Esophagus muscularis mucosa (tissue), 4 donors: ENCODE measurements at regions not wholly inside any gene's neighbourhood (a gene's known extent, or its start where the extent isn't known, plus 50 kb on each side); places are given as distances from the start of the nearest gene placed in this dataset.

Source experiments
- CTCF ChIP-seq, 3 experiments: fragments of 200-600 bp in 2 of 3; fragments of 450-650 bp in 1 of 3; sonication (generic) in 2 of 3; IDR thresholded peaks; one replicate each; pipeline ENCODE4 v1.5.1; 2017 to 2019; ENCODE audit warnings: antibody characterized with exemption in 3 of 3, mild to moderate bottlenecking in 2 of 3, moderate library complexity in 1 of 3
- EP300 ChIP-seq: sonication (generic); formaldehyde crosslinking; IDR thresholded peaks from one replicate; pipeline ENCODE4 v1.6.1; 2017; ENCODE audit warnings: antibody characterized with exemption
- POLR2AphosphoS5 ChIP-seq, 2 donors: sonication (generic); formaldehyde crosslinking; IDR thresholded peaks; one replicate each; pipeline ENCODE4 v1.6.1; 2017; ENCODE audit warnings: antibody characterized with exemption in 2 of 2

- TF ChIP-seq POLR2AphosphoS5 (IDR thresholded peaks at IDR 0.05) (no peak), CTCF (IDR thresholded peaks at IDR 0.05) (no peak), EP300 (no peak)
Observed at GRCh38 chr17:33910200-33910857, 344.8 kb upstream of the CCL2 start.
